HT-29 (cell line): ENCODE measurements at regions not wholly inside any gene's neighbourhood (a gene's known extent, or its start where the extent isn't known, plus 50 kb on each side); places are given as distances from the start of the nearest gene placed in this dataset.

ENCODE experiments used
- DNase-seq: peaks from one replicate; pipeline ENCODE4 v3.0.0-alpha.2; 2015; ENCODE audit warnings: low spot score

GRCh38 chr16:87218281-87219055 is 98.7 kb downstream of the C16orf95 start:
- DNase-seq, result no peak

- no peak for DNase-seq
These were observed 97.8 kb downstream of the C16orf95 start for GRCh38 chr16:87219287-87219909.

- no peak for DNase-seq
These were observed 95.6 kb downstream of the C16orf95 start for GRCh38 chr16:87221633-87222032.

GRCh38 chr16:87222335-87222734 is 94.9 kb downstream of the C16orf95 start:
- DNase-seq, result no peak

GRCh38 chr16:87223656-87224248 is 93.4 kb downstream of the C16orf95 start:
- DNase-seq, result no peak

- DNase-seq, result no peak
These were observed 90.3 kb downstream of the C16orf95 start for GRCh38 chr16:87226926-87227295.

- DNase-seq, result no peak
These were observed 89.8 kb downstream of the C16orf95 start for GRCh38 chr16:87227296-87227951.

GRCh38 chr16:87228363-87228762 is 88.8 kb downstream of the C16orf95 start:
- no peak for DNase-seq

GRCh38 chr16:87229230-87230188 is 87.7 kb downstream of the C16orf95 start:
- no peak for DNase-seq

GRCh38 chr16:87230571-87230970 is 86.6 kb downstream of the C16orf95 start:
- DNase-seq, result no peak

- no peak for DNase-seq
These were observed 85.9 kb downstream of the C16orf95 start for GRCh38 chr16:87231295-87231694.

GRCh38 chr16:87231911-87232310 is 85.3 kb downstream of the C16orf95 start:
- no peak for DNase-seq

- peak; percentile 33 for DNase-seq
These were observed 83.3 kb downstream of the C16orf95 start for GRCh38 chr16:87233928-87234327.

- DNase-seq, result no peak
These were observed 82.6 kb downstream of the C16orf95 start for GRCh38 chr16:87234601-87235000.

GRCh38 chr16:87235810-87236515 is 81.2 kb downstream of the C16orf95 start:
- DNase-seq, result no peak

- DNase-seq, result no peak
These were observed 80.6 kb downstream of the C16orf95 start for GRCh38 chr16:87236516-87237115.

- DNase-seq, result no peak
These were observed 78.9 kb downstream of the C16orf95 start for GRCh38 chr16:87238361-87238715.

GRCh38 chr16:87239545-87239944 is 77.6 kb downstream of the C16orf95 start:
- DNase-seq, result no peak

GRCh38 chr16:87240211-87241136 is 76.7 kb downstream of the C16orf95 start:
- DNase-seq, result peak; percentile 16
